HL-60 (cell line): ENCODE measurements at regions not wholly inside any gene's neighbourhood (a gene's known extent, or its start where the extent isn't known, plus 50 kb on each side); places are given as distances from the start of the nearest gene placed in this dataset.

Experiments used
- CTCF ChIP-seq: IDR thresholded peaks from one replicate; pipeline ENCODE4 v1.5.1; 2011; ENCODE audit warnings: low read length, control low read depth, inconsistent platforms; ENCODE audit not compliant: insufficient read depth
- GABPA ChIP-seq: IDR thresholded peaks from 2 replicates; pipeline ENCODE4 v1.6.1; 2012; ENCODE audit warnings: low read depth

- TF ChIP-seq GABPA (no peak), CTCF (no peak)
These were observed 398.9 kb downstream of the MATN1 start for GRCh38 chr1:30324251-30325084.
